ENCODE measurements at regions not wholly inside any gene's neighbourhood (a gene's known extent, or its start where the extent isn't known, plus 50 kb on each side); places are given as distances from the start of the nearest gene placed in this dataset.

GRCh38 chr20:19828232-19828631 is 70.2 kb downstream of the RIN2 start:
- TF ChIP-seq POLR2A (IDR thresholded peaks at IDR 0.05; ENCODE audit: extremely low read depth, insufficient read length) = no peak
- TF ChIP-seq, protein P1, sequence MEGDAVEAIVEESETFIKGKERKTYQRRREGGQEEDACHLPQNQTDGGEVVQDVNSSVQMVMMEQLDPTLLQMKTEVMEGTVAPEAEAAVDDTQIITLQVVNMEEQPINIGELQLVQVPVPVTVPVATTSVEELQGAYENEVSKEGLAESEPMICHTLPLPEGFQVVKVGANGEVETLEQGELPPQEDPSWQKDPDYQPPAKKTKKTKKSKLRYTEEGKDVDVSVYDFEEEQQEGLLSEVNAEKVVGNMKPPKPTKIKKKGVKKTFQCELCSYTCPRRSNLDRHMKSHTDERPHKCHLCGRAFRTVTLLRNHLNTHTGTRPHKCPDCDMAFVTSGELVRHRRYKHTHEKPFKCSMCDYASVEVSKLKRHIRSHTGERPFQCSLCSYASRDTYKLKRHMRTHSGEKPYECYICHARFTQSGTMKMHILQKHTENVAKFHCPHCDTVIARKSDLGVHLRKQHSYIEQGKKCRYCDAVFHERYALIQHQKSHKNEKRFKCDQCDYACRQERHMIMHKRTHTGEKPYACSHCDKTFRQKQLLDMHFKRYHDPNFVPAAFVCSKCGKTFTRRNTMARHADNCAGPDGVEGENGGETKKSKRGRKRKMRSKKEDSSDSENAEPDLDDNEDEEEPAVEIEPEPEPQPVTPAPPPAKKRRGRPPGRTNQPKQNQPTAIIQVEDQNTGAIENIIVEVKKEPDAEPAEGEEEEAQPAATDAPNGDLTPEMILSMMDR (IDR thresholded peaks at IDR 0.05; ENCODE audit: low read depth, low read length) = peak; percentile 16
